ENCODE measurements at regions not wholly inside any gene's neighbourhood (a gene's known extent, or its start where the extent isn't known, plus 50 kb on each side); places are given as distances from the start of the nearest gene placed in this dataset.

DNA sequence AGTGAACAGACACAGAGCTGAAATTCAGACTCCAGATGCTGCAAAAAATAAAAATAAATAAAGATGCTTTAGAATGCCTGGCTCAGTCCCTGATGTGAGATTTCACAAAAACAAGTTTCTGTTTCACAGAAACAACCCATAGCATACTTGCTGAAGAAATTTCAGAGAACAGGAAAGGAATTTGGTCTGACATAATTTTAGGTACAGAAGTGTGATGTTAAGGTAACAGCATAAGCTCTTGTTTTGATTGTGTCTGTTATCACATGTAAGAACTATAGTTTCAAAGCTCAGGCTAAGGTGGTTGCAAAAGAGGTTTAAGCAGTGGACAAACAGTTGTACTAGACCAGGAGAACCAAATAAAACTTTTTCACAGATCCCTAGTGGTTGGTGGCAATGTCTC, 152.1 kb downstream of the PTGER3 start:
- no peak for DNase-seq

DNA sequence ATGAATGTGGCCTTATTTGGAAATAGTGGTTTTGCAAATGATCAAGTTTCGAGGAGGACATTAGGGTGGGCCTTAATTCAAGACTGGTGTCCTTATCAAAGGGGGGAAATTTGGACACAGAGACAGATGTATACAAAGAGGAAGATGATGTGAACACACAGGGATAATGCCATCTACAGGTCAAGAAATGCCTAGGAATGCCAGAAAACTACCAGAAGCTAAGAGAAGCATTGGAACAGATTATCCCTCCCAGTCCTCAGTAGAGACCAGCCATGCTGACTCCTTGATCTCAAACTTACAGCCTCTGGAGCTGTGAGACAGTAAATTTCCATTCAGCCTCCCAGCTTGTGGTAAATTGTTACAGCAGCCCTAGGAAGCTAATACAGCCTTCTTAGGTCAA, 151.4 kb downstream of the PTGER3 start:
- DNase-seq, result no peak

DNA sequence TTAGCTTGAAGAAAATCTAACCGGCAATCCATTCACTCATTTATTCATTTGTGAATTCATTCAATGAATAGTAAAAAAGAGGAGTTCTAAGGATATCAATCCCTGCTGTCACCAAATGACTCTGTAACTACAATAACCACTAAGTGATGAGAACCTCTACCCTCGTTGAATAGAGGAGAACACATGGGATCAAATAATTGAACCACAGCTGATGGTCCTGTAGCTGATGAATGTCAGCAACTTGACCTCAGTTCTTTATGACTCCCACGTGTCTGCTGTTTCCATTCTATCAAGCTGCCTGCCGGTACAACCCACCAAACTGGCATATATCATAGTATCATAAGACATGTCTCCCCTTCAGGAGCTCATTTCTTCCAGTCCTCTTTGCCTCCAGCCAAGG, 150.3 kb downstream of the PTGER3 start:
- DNase-seq, result no peak

DNA sequence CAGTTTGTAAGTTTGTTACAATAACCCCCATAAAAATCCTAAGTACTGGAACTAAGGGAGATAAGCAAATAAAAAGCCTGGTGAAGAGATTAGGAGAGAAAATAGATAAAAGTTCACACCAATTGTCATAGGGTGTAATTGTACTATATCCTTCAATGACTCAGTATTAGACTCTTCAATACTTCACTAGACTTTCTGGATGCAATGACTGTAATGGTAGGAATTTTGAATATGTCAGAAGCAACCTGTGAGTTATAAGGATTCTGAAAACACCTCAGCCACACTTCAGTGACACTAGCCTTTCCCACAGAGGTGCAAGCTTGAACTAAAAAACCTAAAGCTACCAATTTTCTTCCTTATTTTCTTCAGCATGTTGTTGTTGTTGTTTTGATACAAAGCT, 147.9 kb downstream of the PTGER3 start:
- no peak for DNase-seq

DNA sequence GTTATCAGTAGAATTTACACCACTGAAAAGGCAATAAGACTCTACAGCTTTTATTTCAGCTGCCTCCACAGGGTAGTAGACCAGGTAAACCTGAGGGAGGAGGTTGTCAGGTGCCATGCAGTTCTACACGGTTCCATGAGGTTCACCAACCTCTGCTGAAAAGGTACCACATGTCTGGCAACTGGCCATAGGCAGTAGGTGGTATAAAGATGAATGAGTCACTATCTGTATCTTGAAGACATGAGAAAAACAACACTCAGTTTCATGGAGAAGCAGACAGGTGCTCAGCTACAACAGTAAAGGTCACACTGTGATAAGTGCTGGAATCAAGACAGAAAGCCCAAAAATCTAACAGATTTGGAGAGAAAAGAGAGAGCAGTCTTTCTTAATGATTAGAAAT, 145.4 kb downstream of the PTGER3 start:
- no peak for DNase-seq

DNA sequence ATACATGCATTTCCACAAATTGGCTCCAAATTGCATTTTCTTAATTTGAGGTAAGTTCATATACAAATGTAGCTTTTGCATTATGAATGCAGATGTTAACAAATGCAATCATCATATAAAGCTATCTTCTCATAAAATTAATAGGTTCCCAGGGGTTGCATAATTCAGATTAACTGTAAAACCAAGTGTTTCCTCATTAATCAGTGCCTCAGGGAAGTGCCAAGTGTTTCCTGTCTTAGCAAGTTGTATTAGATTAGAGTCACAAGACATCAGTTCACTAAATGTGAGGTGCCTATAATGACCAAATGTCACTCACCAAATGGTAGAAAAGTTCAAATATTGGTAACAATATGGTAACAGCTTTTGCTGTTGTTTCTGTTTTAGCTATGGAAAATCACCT, 140.8 kb downstream of the PTGER3 start:
- no peak for DNase-seq

DNA sequence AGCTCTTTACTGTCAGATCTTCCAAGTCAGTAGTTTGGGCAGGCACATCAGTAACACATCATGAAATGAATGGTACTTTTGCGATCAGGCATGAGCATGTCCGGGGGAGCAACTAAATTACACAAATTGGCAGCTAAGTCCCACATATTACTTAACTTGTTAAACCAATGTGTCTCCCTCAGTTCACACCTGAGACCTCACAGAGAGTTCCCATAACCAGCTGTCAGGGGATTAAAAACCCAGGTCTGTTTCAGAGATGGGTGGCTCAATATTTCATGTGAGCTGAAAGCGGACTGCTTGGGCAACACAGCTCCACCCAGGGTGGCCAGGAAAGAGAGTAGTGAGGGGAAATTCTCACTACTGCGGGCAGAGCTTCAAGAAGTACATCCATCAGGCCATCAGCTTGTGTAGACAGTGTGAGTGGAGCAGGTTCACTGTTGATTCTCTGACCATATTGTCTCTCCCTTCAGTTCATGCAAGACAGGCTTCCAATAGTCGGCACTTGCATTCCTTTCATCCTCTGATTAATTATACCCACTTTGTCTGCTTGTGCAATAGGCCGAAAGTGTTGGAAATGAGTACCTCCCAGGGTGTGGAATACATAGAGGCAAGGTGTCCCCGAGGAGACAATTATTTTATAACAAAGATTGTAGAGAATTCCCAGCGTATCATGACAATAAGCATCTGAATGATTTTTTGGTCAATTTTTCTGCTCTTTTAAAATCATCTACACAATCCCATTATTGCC, 139.9 kb downstream of the PTGER3 start:
- no peak for DNase-seq

DNA sequence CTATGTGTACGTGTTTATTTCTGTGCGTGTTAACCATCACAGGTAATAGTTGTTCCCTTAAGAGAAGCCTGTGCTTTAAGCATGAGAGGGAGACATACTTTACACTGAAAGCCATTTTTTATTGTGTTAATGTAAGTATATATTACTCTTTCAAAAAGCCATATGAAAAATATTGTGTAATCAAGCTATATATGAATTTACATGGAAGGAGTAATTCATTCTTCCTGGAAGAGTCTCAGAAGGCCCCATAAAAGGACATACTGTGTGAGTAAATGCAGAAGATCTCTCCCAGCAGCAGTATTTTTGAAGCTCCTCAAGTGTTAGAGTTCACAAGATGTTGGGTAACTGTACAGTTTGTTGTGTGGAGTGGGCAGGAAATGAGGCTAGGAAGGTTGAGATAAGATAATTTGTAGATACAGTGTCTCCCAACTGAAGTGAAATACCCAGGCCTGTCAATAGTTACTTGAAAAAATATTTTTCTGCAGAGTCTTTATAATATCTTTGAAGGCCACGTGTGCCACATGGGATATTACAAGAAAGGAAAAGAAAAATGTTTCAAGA, 138.3 kb downstream of the PTGER3 start:
- DNase-seq, result no peak

DNA sequence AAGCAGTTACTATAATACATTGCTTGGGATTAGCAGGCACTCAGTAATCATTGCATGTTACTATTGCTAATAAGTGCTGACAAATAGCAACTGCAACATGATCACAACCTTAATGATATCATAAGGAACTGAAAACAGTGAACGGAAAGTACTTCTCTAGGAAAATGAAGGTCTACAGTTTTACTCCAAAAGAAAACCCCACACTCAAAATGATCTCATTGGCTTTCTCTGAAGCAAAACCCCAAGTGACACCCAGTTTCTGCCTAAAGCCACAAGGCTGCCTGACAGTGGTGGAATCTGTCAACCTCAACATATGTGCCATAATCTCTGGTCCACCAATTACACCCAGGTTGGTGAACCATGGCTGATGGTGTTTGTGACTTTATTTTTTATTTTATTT, 137.6 kb downstream of the PTGER3 start:
- no peak for DNase-seq

DNA sequence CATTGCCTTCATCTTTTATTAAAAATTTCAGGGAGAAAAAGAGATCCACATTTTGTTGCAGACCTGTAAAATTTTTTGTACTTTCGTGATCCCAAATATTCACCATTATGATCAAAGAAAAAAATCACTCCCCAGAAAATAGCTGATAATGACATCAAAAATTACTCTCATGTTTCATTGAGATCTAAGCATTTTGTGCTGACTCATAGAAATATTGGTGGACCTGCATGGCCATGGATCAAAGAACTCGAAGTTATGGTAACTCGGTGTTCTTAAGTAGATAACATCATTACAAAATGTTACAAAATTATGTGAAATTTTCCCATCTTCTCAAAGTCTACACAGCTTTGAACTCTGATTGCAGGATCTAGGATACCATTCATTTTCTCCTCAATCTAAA, 135.8 kb downstream of the PTGER3 start:
- no peak for DNase-seq

DNA sequence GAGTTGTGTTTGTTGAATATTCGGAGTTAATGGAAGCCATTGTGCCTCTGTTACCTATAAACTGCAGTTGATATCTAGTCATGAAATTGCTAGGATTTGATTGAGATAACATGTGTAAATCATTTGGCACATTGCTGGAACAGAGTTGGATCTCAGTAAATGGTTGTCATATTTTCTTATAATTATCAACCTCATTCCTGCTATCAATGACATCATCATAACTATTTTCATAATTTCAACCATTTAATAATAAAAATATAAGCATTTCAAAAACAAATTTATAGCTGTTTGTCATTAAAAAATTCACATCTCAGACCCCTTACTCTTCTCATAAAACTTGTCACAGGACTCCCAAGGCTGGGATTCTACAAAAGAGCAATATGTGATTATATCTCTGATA, 133.4 kb downstream of the PTGER3 start:
- DNase-seq, result no peak

DNA sequence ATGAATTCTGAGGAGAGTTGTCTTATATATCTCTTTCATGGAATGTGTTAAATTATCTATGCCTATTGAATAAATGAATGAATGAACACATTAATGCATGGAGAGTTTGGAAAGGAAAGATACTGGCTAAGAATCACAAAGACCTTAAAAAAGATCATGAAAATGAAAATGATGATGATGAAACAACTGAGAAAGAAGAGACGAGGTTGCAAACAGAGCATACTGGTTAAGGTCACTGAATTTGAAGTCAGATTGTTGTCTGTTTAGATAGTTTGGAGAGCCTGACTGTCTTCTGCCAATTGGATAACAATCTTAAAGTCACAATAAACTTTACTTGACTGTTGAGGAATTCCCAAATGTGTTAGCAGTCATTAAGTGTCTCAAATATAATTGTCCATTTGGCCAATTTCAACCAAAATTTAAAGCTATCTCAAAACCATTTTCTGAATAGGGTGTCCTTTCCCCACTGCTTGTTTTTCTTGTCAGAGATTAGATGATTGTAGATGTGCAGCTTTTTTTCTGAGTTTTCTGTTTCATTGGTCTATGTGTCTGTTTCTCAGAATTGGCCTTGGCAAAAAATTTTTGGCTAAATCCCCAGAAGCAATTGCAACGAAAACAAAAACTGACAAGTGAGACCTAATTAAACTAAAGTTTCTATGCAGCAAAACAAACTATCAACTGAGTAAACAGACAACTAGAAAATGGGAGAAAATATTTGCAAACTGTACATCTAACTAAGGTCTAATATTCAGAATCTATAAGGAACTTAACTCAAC, 132.2 kb downstream of the PTGER3 start:
- no peak for DNase-seq

DNA sequence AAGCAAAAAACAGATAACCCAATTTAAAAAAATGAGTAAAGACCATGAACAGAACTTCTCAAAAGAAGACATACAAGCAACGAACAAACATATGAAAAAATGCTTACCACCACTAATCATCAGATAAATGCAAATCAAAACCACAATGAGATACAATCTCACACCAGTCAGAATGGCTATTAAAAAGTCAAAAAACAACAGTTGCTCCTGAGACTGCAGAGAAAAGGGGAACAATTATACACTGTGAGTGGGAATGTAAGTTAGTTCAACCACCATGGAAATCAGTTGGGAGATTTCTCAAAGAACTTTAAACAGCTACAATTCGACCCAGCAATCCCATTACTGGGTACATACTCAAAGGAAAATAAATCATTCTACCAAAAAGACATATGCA, 131.6 kb downstream of the PTGER3 start:
- DNase-seq, result no peak

DNA sequence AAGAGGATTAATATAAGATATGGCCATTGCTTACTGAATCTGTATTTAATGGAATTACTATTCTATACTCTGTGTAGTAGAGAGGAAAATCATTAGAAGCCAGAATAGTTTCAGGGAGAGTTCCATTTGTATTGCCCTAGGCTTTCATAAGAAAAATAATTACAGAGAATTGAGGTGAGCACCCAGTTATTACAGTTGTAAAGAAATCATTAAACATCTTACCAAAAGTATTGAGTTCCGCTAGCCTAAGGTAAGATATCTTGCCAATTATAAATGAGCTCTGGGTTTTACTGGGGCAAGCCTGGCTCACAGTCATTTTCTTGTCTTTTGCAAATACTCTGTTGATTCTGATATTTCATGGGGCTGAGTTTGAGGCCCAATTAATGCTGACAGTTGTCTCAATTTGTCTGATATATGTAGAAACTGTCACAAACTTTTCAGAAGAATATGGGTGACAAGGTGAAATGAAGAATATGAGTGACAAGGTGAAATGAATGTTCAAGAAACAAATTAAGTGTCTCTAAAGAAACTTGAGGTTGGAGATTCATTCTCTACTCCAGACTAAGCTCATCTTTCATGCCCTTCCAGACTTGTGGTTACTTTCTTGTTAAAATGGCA, 127.8 kb downstream of the PTGER3 start:
- no peak for DNase-seq
